ENCODE measurements at regions not wholly inside any gene's neighbourhood (a gene's known extent, or its start where the extent isn't known, plus 50 kb on each side); places are given as distances from the start of the nearest gene placed in this dataset.
"Not testable (repeated sequence)": the region's sequence is repeated elsewhere in the genome, so short reads cannot be mapped to it uniquely, and the experiment has no call there.

DNA sequence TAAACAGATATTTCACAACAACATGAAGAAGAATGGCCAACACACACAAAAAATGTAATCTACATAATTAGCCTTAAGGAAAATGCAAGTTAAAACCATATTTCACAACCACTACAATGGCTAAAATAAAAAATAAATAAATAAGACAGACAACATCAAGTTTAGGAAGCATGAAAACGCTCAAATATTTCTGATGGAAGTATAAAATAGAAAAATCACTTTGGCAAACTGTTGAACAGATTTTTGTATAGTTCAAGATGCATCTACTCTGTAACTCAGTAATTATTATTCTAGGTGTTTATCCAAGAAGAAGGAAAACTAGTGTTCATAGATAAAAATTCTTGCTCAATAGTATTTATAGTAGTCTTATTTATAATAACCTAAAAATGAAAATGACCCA lies 1410.1 kb upstream of the ADGRB3 start:
- DNase-seq (ENCODE audit: low read depth in 2 of 2), result no peak

GRCh38 chr6:67221226-67221625 lies 1413.9 kb upstream of the ADGRB3 start:
- DNase-seq (ENCODE audit: low read depth in 2 of 2), result no peak

DNA sequence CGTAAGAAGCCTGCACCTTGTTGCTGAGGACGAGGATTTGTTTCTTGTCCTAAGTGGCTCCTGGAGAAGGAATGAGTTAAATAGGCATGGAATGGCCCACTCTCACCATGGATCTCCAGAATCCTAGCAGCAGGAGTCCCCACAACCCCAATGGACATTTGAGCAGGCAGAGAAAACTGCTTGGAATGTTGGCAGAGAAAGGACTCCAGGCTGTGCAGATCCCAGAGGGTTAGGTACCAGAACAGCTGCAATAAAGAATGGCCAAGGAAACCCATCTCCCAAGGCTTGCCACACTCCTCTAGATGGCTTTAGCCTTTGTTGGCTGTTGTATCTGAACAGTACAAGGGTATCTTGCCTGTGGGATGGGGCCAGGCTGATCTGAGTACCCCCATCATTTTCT lies 1415.7 kb upstream of the ADGRB3 start:
- no peak for DNase-seq (ENCODE audit: low read depth in 2 of 2)

- no peak for DNase-seq (ENCODE audit: low read depth in 2 of 2)
Observed at GRCh38 chr6:67212584-67212983, 1422.5 kb upstream of the ADGRB3 start.

DNA sequence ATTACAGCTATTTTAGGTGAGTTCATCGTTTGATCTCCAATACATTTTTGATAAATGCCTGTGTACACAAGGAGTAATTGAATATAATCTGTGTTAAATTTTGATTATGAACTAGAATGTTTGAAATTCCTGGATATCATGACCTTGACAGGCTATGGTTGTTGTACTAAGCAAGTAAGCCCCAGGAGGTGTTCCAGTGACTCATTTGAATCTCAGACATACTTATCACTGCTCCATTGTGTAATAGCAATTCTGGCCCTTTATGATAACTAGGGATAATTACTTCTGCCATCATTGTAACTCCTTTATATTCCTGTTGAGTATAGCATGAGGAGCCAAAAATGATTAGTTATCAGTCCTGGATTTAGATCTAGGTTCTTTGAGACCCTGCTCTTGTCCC lies 1424.6 kb upstream of the ADGRB3 start:
- DNase-seq (ENCODE audit: low read depth in 2 of 2), result no peak

DNA sequence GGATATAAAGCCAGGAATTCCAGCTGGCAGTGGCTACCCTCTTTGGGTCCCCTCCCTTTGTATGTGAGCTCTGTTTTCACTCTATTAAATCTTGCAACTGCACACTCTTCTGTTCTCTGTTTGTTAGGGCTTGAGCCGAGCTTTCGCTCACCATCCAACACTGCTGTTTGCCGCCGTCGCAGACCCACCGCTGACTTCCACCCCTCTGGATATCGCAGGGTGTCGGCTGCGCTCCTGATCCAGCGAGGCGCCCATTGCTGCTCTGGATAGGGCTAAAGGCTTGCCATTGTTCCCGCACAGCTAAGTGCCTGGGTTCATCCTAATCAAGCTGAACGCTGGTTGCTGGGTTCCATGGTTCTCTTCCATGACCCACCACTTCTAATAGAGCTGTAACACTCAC lies 1433.5 kb upstream of the ADGRB3 start:
- DNase-seq (ENCODE audit: low read depth in 2 of 2), result no peak

DNA sequence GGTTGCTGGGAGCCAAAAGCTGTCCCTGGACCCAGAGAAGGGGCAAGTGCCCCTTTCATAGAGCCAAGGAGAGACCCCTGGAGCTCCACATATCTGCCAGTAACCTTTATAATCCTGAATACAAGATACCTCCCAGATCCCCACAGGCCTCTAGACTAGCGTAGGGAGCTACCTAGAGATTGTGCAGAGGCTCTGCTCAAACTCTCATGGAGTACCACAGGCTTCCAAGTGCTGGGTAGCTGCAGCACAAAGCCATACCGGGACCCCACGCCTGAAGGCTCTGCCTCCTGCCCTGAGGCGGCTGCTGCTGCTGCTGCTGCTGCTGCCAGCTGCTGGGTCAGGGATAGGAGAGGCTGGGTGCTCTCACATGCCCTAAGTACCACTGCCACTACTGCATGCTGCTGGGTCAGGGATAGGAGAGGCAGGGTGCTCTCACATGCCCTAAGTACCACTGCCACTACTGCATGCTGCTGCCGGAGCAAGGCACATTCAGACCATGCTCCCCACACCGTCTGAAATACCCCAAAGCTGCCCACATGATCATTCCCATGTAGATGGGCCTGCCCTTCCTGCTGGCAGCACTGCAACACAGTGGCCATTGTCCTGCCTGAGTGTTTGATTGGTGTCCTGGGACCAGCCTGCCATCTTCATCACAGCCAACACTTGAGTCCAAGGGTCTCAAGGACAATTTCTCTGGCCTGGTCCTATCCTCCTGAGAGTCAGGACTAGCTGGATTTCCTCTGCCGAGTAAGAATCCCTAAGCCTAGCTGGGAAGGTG lies 1434.3 kb upstream of the ADGRB3 start:
- DNase-seq (ENCODE audit: low read depth in 2 of 2), result no peak

GRCh38 chr6:67199425-67199824 lies 1435.7 kb upstream of the ADGRB3 start:
- DNase-seq (ENCODE audit: low read depth in 2 of 2), result no peak

DNA sequence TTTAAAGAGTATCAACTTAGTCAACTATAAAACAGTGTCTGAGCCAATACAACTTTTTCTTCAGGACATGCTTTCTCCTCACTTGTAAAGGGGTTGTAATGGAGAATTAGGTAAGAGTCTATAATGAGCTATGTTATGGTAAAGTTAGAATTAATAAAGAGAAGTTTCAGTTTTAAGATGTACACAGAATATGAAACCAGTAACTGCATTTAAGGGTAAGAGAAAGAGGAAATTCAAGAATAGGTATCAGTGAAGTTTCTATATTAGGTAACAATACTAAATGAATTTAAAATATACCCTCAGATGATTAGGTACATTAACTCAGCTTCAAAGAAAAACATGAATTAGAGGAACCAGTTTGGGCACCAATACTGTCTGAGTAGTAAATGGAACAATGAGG lies 1444.3 kb upstream of the ADGRB3 start:
- DNase-seq (ENCODE audit: low read depth in 2 of 2), result no peak

GRCh38 chr6:67184405-67184804 lies 1450.7 kb upstream of the ADGRB3 start:
- no peak for DNase-seq (ENCODE audit: low read depth in 2 of 2)

GRCh38 chr6:67175101-67175500 lies 1460.0 kb upstream of the ADGRB3 start:
- DNase-seq (ENCODE audit: low read depth in 2 of 2), result no peak

- DNase-seq (ENCODE audit: low read depth in 2 of 2), result no peak
Observed at GRCh38 chr6:67165606-67166005, 1458.6 kb upstream of the EYS start.

DNA sequence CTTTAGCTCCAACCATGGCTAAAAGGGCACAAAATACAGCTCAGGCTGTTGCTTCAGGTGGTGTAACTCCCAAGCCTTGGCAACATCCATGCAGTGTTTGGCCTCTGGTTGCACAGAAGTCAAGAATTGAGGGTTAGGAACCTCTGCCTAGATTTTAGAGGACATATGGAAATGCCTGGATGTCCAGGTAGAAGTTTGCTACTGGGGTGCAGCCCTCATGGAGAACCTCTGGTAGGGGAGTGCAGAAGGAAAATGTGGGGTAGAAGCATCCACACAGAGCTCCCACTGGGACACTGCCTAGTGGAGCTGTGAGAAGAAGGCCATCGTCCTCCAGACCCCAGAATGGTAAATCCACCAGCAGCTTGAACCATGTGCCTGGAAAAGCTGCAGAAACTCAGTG lies 1453.8 kb upstream of the EYS start:
- no peak for DNase-seq (ENCODE audit: low read depth in 2 of 2)

- no peak for DNase-seq (ENCODE audit: low read depth in 2 of 2)
Observed at GRCh38 chr6:67141005-67141404, 1434.0 kb upstream of the EYS start.

- no peak for DNase-seq (ENCODE audit: low read depth in 2 of 2)
Observed at GRCh38 chr6:67133973-67134372, 1426.9 kb upstream of the EYS start.

GRCh38 chr6:67131827-67132226 lies 1424.8 kb upstream of the EYS start:
- no peak for DNase-seq (ENCODE audit: low read depth in 2 of 2)

GRCh38 chr6:67129780-67130179 lies 1422.8 kb upstream of the EYS start:
- no peak for DNase-seq (ENCODE audit: low read depth in 2 of 2)

- no peak for DNase-seq (ENCODE audit: low read depth in 2 of 2)
Observed at GRCh38 chr6:67127041-67127440, 1420.0 kb upstream of the EYS start.

GRCh38 chr6:67121115-67121514 lies 1414.1 kb upstream of the EYS start:
- no peak for DNase-seq (ENCODE audit: low read depth in 2 of 2)

- no peak for DNase-seq (ENCODE audit: low read depth in 2 of 2)
Observed at GRCh38 chr6:67112120-67112519, 1405.1 kb upstream of the EYS start.

- no peak for DNase-seq (ENCODE audit: low read depth in 2 of 2)
Observed at GRCh38 chr6:67102743-67103142, 1395.7 kb upstream of the EYS start.

DNA sequence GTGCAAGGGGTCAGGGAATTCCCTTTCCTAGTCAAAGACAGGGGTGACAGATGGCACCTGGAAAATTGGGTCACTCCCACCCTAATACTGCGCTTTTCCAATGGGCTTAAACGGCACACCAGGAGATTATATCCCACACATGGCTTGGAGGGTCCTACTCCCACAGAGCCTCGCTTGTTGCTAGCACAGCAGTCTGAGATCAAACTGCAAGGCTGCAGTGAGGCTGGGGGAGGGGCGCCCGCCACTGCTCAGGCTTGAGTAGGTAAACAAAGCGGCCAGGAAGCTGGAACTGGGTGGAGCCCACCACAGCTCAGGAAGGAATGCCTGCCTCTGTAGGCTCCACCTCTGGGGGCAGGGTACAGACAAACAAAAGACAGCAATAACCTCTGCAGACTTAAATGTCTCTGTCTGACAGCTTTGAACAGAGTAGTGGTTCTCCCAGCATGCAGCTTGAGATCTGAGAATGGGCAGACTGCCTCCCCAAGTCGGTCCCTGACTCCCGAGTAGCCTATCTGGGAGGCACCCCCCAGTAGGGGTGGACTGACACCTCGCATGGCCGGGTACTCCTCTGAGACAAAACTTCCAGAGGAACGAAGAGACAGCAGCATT lies 1388.7 kb upstream of the EYS start:
- not testable (repeated sequence) for DNase-seq (ENCODE audit: low read depth in 2 of 2)

DNA sequence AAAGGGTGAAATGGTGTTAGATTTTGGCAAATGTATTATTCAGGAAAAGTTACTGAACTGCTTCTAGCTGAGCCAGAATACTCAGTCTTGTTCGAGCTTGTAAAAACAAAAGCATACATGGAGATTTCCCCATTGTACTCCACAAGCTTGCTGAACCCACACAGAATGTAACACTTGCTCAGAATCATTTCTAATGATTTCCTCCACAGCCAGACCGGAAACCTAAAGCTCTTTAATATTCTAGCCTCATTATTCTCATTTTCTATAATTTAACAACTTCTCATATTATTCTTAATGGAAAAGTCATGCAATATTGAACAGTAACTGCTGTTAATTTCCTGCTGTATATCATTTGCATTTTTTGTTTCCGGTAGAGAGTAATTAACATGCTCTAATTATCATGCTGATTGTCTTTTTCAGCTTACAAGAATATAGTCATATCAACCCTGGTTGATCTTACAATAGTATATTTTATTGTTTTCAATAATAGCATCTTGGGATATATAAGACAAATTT lies 1387.5 kb upstream of the EYS start:
- no peak for DNase-seq (ENCODE audit: low read depth in 2 of 2)

DNA sequence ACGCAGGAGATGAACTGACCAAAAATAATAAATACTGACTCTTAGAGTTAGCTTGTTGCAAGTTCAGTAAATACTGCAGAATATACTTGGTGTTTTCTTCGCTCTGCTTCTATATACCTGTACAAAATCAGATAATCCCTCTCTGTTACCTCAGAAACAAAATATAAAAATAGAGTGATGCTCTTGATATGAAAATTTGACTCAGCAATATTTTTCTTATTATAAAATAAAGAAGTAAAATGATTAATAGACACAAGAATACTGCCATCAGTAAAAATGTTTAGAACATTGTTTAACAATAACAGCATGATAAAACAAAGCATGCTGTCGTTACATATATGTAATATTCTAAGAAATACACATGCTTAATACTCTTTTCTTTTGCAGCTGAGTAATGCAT lies 1366.9 kb upstream of the EYS start:
- DNase-seq (ENCODE audit: low read depth in 2 of 2), result no peak
